ENCODE measurements at regions not wholly inside any gene's neighbourhood (a gene's known extent, or its start where the extent isn't known, plus 50 kb on each side); places are given as distances from the start of the nearest gene placed in this dataset.

DNA sequence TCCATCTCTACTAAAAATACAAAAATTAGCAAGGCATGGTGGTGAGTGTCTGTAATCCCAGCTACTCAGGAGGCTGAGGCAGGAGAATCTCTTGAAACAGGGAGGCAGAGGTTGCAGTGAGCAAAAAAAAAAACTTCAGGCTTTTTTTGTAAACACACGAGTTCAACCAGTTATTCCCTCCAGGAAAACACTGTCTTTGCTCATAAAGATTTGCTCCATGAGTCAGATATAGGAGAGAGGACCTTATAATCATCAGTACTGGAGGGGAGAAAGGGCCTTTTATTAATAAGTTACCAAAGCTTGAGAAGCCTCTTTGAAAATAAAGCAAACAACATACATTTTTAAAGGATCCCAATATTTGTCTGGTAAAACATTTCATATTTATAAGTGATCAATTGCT is 110.7 kb downstream of the EFNB2 start:
- no peaks in the 10 kb centered on the region for H3K4me1 ChIP-seq (ENCODE audit: insufficient read depth)
- no peaks in the 10 kb centered on the region for H3K27me3 ChIP-seq
- DNase-seq (ENCODE audit: low spot score): no peak
- no peak overlapping the region for H2AFZ ChIP-seq
- H3K4me3 ChIP-seq: no peak overlapping the region
- no peaks in the 10 kb centered on the region for H3K79me2 ChIP-seq
- H3K27ac ChIP-seq: no peak overlapping the region
- 35% methylated on average over 1 of the region's 1 CpG for WGBS (ENCODE audit: low lambda C conversion rate, missing lambda C conversion rate)
- no peaks in the 10 kb centered on the region for H3K9me2 ChIP-seq (replicated peaks; ENCODE audit: insufficient read depth)
- H3K4me2 ChIP-seq: no peak overlapping the region
- H3K9me3 ChIP-seq (ENCODE audit: low read depth): no peaks in the 10 kb centered on the region
- no peaks in the 10 kb centered on the region for H3K36me3 ChIP-seq (replicated peaks; ENCODE audit: insufficient read depth, low read depth)
- TF ChIP-seq, protein P1, sequence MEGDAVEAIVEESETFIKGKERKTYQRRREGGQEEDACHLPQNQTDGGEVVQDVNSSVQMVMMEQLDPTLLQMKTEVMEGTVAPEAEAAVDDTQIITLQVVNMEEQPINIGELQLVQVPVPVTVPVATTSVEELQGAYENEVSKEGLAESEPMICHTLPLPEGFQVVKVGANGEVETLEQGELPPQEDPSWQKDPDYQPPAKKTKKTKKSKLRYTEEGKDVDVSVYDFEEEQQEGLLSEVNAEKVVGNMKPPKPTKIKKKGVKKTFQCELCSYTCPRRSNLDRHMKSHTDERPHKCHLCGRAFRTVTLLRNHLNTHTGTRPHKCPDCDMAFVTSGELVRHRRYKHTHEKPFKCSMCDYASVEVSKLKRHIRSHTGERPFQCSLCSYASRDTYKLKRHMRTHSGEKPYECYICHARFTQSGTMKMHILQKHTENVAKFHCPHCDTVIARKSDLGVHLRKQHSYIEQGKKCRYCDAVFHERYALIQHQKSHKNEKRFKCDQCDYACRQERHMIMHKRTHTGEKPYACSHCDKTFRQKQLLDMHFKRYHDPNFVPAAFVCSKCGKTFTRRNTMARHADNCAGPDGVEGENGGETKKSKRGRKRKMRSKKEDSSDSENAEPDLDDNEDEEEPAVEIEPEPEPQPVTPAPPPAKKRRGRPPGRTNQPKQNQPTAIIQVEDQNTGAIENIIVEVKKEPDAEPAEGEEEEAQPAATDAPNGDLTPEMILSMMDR (IDR thresholded peaks at IDR 0.05; ENCODE audit: poor library complexity): no peak
- no peak for TF ChIP-seq EZH2 (IDR thresholded peaks at IDR 0.05; ENCODE audit: borderline replicate concordance)
- TF ChIP-seq EZH2phosphoT487 (IDR thresholded peaks at IDR 0.05; ENCODE audit: low read depth, severe bottlenecking, unreplicated experiment): no peak
- no peaks in the 10 kb centered on the region for H4K20me1 ChIP-seq (ENCODE audit: insufficient read depth, poor library complexity, severe bottlenecking)

DNA sequence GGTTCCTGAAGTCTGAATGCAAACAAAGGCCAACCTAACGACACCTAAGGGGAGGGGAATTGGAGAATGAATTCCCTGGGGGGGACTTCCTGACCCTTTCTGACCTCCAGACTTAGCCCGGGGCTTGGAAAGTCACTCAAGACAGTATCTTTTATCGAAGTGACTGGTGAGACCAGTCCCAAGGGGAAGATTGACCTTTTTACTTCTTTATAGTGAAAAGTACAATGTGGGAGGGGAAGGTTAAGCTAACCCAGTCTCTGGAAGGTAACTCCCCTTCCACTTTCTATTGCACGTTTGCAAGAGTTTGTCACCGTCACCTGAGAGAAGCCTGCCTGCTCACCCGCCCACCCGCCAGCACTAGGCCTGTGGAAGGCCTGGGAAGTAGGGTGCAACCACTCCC is 111.9 kb downstream of the EFNB2 start:
- Histone ChIP-seq H3K4me2 (no peak overlapping the region), H2AFZ (no peak overlapping the region)
- TF ChIP-seq, protein P1 (IDR thresholded peaks at IDR 0.05; ENCODE audit: poor library complexity): no peak
- no peak for TF ChIP-seq EZH2 (IDR thresholded peaks at IDR 0.05; ENCODE audit: borderline replicate concordance)
- no peak for TF ChIP-seq EZH2phosphoT487 (IDR thresholded peaks at IDR 0.05; ENCODE audit: low read depth, severe bottlenecking, unreplicated experiment)

DNA sequence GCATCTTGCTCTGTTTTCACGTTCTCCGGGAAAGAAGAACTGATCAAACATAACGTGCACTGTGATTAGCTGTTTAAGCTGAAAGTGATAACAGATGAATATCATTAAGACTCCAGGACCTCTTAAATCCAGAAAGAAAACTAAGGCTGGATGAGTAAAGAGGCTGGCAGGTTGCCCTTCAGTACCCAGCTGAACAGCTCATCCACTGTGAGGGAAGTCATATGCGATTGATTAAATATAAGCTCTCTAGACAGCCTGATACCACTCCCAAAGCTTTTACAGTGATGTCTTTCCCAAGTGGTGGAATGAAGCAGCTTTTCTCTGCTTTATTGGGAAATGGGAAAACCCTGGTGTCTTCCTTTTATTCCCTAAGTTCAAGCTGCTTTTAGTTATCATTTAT is 116.9 kb downstream of the EFNB2 start:
- H3K4me2 ChIP-seq: peak overlapping the region; percentile 27
- no peak overlapping the region for H3K4me3 ChIP-seq
- peak; percentile 23 for DNase-seq (ENCODE audit: low spot score)
- no peak overlapping the region for H3K27ac ChIP-seq
- no peaks in the 10 kb centered on the region for H3K9me2 ChIP-seq (replicated peaks; ENCODE audit: insufficient read depth)
- no peaks in the 10 kb centered on the region for H3K9me3 ChIP-seq (ENCODE audit: low read depth)
- H3K36me3 ChIP-seq (replicated peaks; ENCODE audit: insufficient read depth, low read depth): no peaks in the 10 kb centered on the region
- no peaks in the 10 kb centered on the region for H3K79me2 ChIP-seq
- no peak for TF ChIP-seq EZH2 (IDR thresholded peaks at IDR 0.05; ENCODE audit: borderline replicate concordance)
- no peak for TF ChIP-seq EZH2phosphoT487 (IDR thresholded peaks at IDR 0.05; ENCODE audit: low read depth, severe bottlenecking, unreplicated experiment)
- TF ChIP-seq, protein P1 (IDR thresholded peaks at IDR 0.05; ENCODE audit: poor library complexity): no peak
- no peaks in the 10 kb centered on the region for H3K27me3 ChIP-seq
- H4K20me1 ChIP-seq (ENCODE audit: insufficient read depth, poor library complexity, severe bottlenecking): no peaks in the 10 kb centered on the region
- H2AFZ ChIP-seq: no peak overlapping the region
- peaks cover 13% of the 10 kb centered on the region for H3K4me1 ChIP-seq (ENCODE audit: insufficient read depth)
- WGBS (ENCODE audit: low lambda C conversion rate, missing lambda C conversion rate): 33% methylated on average over 4 of the region's 4 CpGs

More for the DNA sequence above, 111.9 kb downstream of the EFNB2 start:
- Histone ChIP-seq H4K20me1 (ENCODE audit: insufficient read depth, poor library complexity, severe bottlenecking) (no peaks in the 10 kb centered on the region), H3K27ac (no peak overlapping the region), H3K4me1 (ENCODE audit: insufficient read depth) (no peaks in the 10 kb centered on the region), H3K27me3 (no peaks in the 10 kb centered on the region), H3K4me3 (no peak overlapping the region), H3K9me3 (ENCODE audit: low read depth) (no peaks in the 10 kb centered on the region), H3K9me2 (replicated peaks; ENCODE audit: insufficient read depth) (no peaks in the 10 kb centered on the region), H3K79me2 (no peaks in the 10 kb centered on the region), H3K36me3 (replicated peaks; ENCODE audit: insufficient read depth, low read depth) (no peaks in the 10 kb centered on the region)
- 64% methylated on average over 7 of the region's 7 CpGs for WGBS (ENCODE audit: low lambda C conversion rate, missing lambda C conversion rate)
- DNase-seq (ENCODE audit: low spot score): no peak

Measured in hepatocyte (in vitro differentiated cells).